ENCODE measurements at regions not wholly inside any gene's neighbourhood (a gene's known extent, or its start where the extent isn't known, plus 50 kb on each side); places are given as distances from the start of the nearest gene placed in this dataset.

DNA sequence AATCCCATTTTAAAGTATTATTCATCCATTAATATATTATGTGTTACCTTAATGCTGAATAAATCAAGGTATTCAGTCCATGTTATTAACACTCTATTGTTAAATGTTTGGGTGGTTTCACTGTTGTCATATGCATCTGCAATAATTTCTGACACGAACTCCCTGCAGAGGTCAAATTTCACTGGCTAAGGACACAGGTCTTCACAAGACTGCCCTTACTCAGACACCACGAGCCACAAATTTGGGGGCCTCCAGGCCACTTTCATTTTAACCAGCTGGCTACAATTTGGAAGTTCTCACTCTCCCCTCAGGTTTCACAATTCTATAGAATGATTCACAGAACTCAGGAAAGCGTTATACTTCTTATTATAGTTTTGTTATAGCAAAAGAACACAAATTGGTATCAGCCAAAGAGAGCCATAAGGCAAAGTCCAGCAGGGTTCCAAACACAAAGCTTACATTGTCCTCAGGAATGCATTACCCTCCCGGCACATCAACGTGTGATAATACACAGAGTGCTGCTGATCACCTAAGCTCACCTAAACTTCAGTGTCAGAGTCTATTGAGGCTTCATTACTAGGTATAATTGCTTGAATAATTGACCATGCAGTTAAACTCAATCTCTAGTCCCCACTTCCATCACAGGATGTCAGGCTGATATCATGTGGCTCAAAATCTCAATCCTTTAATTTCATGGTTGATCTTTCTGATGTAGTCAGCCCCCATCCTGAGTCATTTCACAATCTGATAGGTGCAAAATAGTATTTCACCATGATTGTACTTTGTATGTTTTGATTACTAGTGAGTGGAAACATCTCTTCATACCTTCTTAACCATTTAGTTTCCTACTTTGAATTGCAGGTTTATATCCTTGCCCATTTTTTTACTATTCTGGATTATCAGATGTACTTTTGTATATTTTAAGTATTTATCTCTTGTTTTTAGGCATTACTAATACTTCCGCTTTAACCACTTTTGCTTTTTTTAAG is 441.4 kb upstream of the AGTR1 start:
- H3K27ac ChIP-seq (ENCODE audit: low read depth, low read length, poor library complexity, severe bottlenecking), result no peak overlapping the region
- intact Hi-C loops (cut with micrococcal nuclease; ENCODE audit: unreplicated experiment), result no loop called here
- DNase-seq (ENCODE audit: low spot score), result no peak
- ChIA-PET POLR2A (ENCODE audit: low non-redundant PET) (no interaction called here), CTCF (no interaction called here)
- H3K27me3 ChIP-seq (replicated peaks; ENCODE audit: insufficient read depth, low read depth, low read length, poor library complexity), result no peaks in the 10 kb centered on the region
- H3K4me1 ChIP-seq (ENCODE audit: insufficient read depth, low read length, poor library complexity, severe bottlenecking), result no peaks in the 10 kb centered on the region
- no peak for TF ChIP-seq CTCF (conservative IDR thresholded peaks at IDR 0.05; ENCODE audit: low read depth, low read length)
- no peak for TF ChIP-seq EZH2 (IDR thresholded peaks at IDR 0.05; ENCODE audit: borderline replicate concordance, low read depth, low read length, poor library complexity, severe bottlenecking)
- no peak overlapping the region for H3K4me3 ChIP-seq (ENCODE audit: low read depth, low read length, poor library complexity, severe bottlenecking)
- no peaks in the 10 kb centered on the region for H3K9me3 ChIP-seq (ENCODE audit: low read depth, low read length, poor library complexity, severe bottlenecking)
- no peaks in the 10 kb centered on the region for H3K36me3 ChIP-seq (ENCODE audit: insufficient read depth, low read length, poor library complexity, severe bottlenecking)
- no TSS peak for BruUV-seq (replicated peaks)

GRCh38 chr3:148262980-148263379 is 434.7 kb upstream of the AGTR1 start:
- TF ChIP-seq CTCF (conservative IDR thresholded peaks at IDR 0.05; ENCODE audit: low read depth, low read length) (no peak), EZH2 (IDR thresholded peaks at IDR 0.05; ENCODE audit: borderline replicate concordance, low read depth, low read length, poor library complexity, severe bottlenecking) (no peak)
- no peaks in the 10 kb centered on the region for H3K9me3 ChIP-seq (ENCODE audit: low read depth, low read length, poor library complexity, severe bottlenecking)
- intact Hi-C loops (cut with micrococcal nuclease; ENCODE audit: unreplicated experiment), result no loop called here
- no peak overlapping the region for H3K4me3 ChIP-seq (ENCODE audit: low read depth, low read length, poor library complexity, severe bottlenecking)
- no TSS peak for BruUV-seq (replicated peaks)
- no peaks in the 10 kb centered on the region for H3K4me1 ChIP-seq (ENCODE audit: insufficient read depth, low read length, poor library complexity, severe bottlenecking)
- H3K27me3 ChIP-seq (replicated peaks; ENCODE audit: insufficient read depth, low read depth, low read length, poor library complexity), result no peaks in the 10 kb centered on the region
- POLR2A ChIA-PET (ENCODE audit: low non-redundant PET), result no interaction called here
- DNase-seq (ENCODE audit: low spot score), result no peak
- H3K27ac ChIP-seq (ENCODE audit: low read depth, low read length, poor library complexity, severe bottlenecking), result no peak overlapping the region
- CTCF ChIA-PET, result no interaction called here
- H3K36me3 ChIP-seq (ENCODE audit: insufficient read depth, low read length, poor library complexity, severe bottlenecking), result no peaks in the 10 kb centered on the region

- H3K4me3 ChIP-seq (ENCODE audit: low read depth, low read length, poor library complexity, severe bottlenecking), result no peak overlapping the region
- no peaks in the 10 kb centered on the region for H3K9me3 ChIP-seq (ENCODE audit: low read depth, low read length, poor library complexity, severe bottlenecking)
- no peaks in the 10 kb centered on the region for H3K4me1 ChIP-seq (ENCODE audit: insufficient read depth, low read length, poor library complexity, severe bottlenecking)
- POLR2A ChIA-PET (ENCODE audit: low non-redundant PET), result no interaction called here
- BruUV-seq (replicated peaks), result no TSS peak
- H3K27ac ChIP-seq (ENCODE audit: low read depth, low read length, poor library complexity, severe bottlenecking), result no peak overlapping the region
- H3K36me3 ChIP-seq (ENCODE audit: insufficient read depth, low read length, poor library complexity, severe bottlenecking), result no peaks in the 10 kb centered on the region
- intact Hi-C loops (cut with micrococcal nuclease; ENCODE audit: unreplicated experiment), result no loop called here
- no peaks in the 10 kb centered on the region for H3K27me3 ChIP-seq (replicated peaks; ENCODE audit: insufficient read depth, low read depth, low read length, poor library complexity)
- TF ChIP-seq CTCF (conservative IDR thresholded peaks at IDR 0.05; ENCODE audit: low read depth, low read length), result no peak
- no peak for TF ChIP-seq EZH2 (IDR thresholded peaks at IDR 0.05; ENCODE audit: borderline replicate concordance, low read depth, low read length, poor library complexity, severe bottlenecking)
- CTCF ChIA-PET, result no interaction called here
- DNase-seq (ENCODE audit: low spot score), result no peak
Observed at GRCh38 chr3:148265841-148266240, 431.9 kb upstream of the AGTR1 start.

All from A673 (cell line).